ENCODE measurements at regions not wholly inside any gene's neighbourhood (a gene's known extent, or its start where the extent isn't known, plus 50 kb on each side); places are given as distances from the start of the nearest gene placed in this dataset.

DNA sequence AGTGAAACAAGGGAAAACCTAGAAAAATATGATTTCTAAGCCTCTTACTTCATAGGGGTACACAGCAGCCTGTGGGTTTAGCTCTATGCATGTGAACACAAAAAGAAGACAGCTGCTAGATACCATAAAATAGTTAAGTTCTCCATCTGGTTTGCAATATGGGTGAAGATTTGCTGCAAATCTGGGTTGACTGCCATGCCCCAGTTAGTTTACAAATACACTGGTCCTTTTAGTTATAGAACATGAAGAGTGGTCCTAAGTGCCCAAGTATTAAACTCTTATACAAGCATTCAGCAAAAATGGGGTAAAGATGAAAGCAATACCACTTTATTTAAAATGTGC, 176.1 kb downstream of the AEBP2 start:
- Mint-ChIP-seq H3K9me3 (peaks cover 21% of the 10 kb centered on the region), H3K4me1 (peaks cover 24% of the 10 kb centered on the region), H3K27me3 (ENCODE audit: low read depth) (no peaks in the 10 kb centered on the region; the same call in 1 of the 2 replicates), H3K36me3 (peaks cover 26% of the 10 kb centered on the region), H3K27ac (peak overlapping the region; percentile 18), H3K4me3 (no peak overlapping the region)
- no peak for DNase-seq (ENCODE audit: low spot score)
- no peak for ATAC-seq
- POLR2A ChIA-PET = interaction anchor here (1.3 kb wide), 1 partner anchor 18 kb away, joined by 3 read pairs; no protein-coding TSS in a partner anchor
- TF ChIP-seq, protein P1, sequence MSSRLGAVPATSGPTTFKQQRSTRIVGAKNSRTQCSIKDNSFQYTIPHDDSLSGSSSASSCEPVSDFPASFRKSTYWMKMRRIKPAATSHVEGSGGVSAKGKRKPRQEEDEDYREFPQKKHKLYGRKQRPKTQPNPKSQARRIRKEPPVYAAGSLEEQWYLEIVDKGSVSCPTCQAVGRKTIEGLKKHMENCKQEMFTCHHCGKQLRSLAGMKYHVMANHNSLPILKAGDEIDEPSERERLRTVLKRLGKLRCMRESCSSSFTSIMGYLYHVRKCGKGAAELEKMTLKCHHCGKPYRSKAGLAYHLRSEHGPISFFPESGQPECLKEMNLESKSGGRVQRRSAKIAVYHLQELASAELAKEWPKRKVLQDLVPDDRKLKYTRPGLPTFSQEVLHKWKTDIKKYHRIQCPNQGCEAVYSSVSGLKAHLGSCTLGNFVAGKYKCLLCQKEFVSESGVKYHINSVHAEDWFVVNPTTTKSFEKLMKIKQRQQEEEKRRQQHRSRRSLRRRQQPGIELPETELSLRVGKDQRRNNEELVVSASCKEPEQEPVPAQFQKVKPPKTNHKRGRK (CRISPR knock-in tag; IDR thresholded peaks at IDR 0.05; ENCODE audit: borderline replicate concordance) = no peak
- TF ChIP-seq, protein P2, sequence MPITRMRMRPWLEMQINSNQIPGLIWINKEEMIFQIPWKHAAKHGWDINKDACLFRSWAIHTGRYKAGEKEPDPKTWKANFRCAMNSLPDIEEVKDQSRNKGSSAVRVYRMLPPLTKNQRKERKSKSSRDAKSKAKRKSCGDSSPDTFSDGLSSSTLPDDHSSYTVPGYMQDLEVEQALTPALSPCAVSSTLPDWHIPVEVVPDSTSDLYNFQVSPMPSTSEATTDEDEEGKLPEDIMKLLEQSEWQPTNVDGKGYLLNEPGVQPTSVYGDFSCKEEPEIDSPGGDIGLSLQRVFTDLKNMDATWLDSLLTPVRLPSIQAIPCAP (CRISPR knock-in tag; IDR thresholded peaks at IDR 0.05) = no peak
- no peak for TF ChIP-seq MXD4 (CRISPR knock-in tag; IDR thresholded peaks at IDR 0.05; ENCODE audit: borderline replicate concordance)
- TF ChIP-seq ESRRA (CRISPR knock-in tag; IDR thresholded peaks at IDR 0.05; ENCODE audit: borderline replicate concordance) = no peak
- TF ChIP-seq NFATC4 (CRISPR knock-in tag; IDR thresholded peaks at IDR 0.05) = no peak
- TF ChIP-seq, protein P3, sequence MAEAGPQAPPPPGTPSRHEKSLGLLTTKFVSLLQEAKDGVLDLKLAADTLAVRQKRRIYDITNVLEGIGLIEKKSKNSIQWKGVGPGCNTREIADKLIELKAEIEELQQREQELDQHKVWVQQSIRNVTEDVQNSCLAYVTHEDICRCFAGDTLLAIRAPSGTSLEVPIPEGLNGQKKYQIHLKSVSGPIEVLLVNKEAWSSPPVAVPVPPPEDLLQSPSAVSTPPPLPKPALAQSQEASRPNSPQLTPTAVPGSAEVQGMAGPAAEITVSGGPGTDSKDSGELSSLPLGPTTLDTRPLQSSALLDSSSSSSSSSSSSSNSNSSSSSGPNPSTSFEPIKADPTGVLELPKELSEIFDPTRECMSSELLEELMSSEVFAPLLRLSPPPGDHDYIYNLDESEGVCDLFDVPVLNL (CRISPR knock-in tag; IDR thresholded peaks at IDR 0.05; ENCODE audit: borderline replicate concordance, low read depth) = no peak
- TF ChIP-seq ZNF416 (CRISPR knock-in tag; IDR thresholded peaks at IDR 0.05) = no peak
- TF ChIP-seq ZNF219 (CRISPR knock-in tag; IDR thresholded peaks at IDR 0.05; ENCODE audit: borderline replicate concordance) = no peak
- no peak for TF ChIP-seq ELF4 (CRISPR knock-in tag; IDR thresholded peaks at IDR 0.05; ENCODE audit: low read depth)
- TF ChIP-seq, protein P4, sequence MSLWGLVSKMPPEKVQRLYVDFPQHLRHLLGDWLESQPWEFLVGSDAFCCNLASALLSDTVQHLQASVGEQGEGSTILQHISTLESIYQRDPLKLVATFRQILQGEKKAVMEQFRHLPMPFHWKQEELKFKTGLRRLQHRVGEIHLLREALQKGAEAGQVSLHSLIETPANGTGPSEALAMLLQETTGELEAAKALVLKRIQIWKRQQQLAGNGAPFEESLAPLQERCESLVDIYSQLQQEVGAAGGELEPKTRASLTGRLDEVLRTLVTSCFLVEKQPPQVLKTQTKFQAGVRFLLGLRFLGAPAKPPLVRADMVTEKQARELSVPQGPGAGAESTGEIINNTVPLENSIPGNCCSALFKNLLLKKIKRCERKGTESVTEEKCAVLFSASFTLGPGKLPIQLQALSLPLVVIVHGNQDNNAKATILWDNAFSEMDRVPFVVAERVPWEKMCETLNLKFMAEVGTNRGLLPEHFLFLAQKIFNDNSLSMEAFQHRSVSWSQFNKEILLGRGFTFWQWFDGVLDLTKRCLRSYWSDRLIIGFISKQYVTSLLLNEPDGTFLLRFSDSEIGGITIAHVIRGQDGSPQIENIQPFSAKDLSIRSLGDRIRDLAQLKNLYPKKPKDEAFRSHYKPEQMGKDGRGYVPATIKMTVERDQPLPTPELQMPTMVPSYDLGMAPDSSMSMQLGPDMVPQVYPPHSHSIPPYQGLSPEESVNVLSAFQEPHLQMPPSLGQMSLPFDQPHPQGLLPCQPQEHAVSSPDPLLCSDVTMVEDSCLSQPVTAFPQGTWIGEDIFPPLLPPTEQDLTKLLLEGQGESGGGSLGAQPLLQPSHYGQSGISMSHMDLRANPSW (CRISPR knock-in tag; conservative IDR thresholded peaks at IDR 0.05; ENCODE audit: low read depth) = no peak
- TF ChIP-seq, protein P5, sequence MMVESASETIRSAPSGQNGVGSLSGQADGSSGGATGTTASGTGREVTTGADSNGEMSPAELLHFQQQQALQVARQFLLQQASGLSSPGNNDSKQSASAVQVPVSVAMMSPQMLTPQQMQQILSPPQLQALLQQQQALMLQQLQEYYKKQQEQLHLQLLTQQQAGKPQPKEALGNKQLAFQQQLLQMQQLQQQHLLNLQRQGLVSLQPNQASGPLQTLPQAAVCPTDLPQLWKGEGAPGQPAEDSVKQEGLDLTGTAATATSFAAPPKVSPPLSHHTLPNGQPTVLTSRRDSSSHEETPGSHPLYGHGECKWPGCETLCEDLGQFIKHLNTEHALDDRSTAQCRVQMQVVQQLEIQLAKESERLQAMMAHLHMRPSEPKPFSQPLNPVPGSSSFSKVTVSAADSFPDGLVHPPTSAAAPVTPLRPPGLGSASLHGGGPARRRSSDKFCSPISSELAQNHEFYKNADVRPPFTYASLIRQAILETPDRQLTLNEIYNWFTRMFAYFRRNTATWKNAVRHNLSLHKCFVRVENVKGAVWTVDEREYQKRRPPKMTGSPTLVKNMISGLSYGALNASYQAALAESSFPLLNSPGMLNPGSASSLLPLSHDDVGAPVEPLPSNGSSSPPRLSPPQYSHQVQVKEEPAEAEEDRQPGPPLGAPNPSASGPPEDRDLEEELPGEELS (CRISPR knock-in tag; IDR thresholded peaks at IDR 0.05) = no peak
- CTCF ChIA-PET = no interaction called here

DNA sequence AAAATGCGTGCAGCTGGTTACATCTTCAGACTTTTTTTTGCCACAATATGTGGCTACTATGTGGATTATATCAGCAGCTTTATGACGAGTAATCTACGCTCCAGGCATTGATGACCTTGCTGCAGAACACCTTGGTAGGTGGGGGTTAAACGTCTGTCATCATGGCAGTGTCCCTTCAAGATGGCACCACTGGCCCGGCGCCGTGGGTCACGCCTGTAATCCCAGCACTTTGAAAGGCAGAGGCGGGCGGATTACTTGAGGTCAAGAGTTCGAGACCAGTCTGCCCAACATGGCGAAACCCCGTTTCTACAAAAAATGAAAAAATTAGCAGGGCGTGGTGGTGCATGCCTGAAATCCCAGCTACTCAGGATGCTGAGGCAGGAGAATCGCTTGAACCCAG, 177.5 kb downstream of the AEBP2 start:
- TF ChIP-seq ZNF121 (CRISPR knock-in tag; IDR thresholded peaks at IDR 0.05) = 0 out of 2 replicates have a peak, but pooled peaks have one; percentile 5
- no peak for TF ChIP-seq ZBTB21 (CRISPR knock-in tag; IDR thresholded peaks at IDR 0.05; ENCODE audit: borderline replicate concordance)
- TF ChIP-seq NR1H2 (CRISPR knock-in tag; IDR thresholded peaks at IDR 0.05) = no peak
- ATAC-seq (no peak), DNase-seq (ENCODE audit: low spot score) (no peak)
- CTCF ChIA-PET = no interaction called here
- no peak overlapping the region for H3K27ac Mint-ChIP-seq
- H3K27me3 Mint-ChIP-seq (ENCODE audit: low read depth) = no peaks in the 10 kb centered on the region; the same call in 1 of the 2 replicates
- H3K9me3 Mint-ChIP-seq = peaks cover 7% of the 10 kb centered on the region
- H3K36me3 Mint-ChIP-seq = peaks cover 13% of the 10 kb centered on the region
- POLR2A ChIA-PET = no interaction called here
- H3K4me3 Mint-ChIP-seq = no peak overlapping the region
- peaks cover 24% of the 10 kb centered on the region for H3K4me1 Mint-ChIP-seq

DNA sequence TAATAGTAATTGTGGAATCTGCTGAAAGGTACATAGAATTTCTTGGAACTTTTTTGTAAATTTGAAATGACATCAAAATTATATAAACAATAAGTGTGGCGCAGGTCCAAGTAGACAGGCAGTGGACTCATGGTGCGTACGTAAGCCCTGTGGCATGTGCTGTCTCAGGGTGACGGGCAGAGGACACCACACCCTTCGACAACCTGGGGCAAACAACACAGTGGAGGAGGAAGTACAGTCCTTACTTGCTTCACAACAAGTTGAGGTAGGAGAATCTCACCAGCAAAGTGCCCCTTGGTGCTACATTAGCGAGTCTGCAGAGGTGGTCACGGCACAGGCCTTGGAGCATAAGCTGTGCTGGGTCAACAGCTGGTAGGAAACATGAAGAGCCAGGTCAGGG, 180.9 kb downstream of the AEBP2 start:
- H3K27me3 Mint-ChIP-seq (ENCODE audit: low read depth) = no peaks in the 10 kb centered on the region
- CTCF ChIA-PET = no interaction called here
- POLR2A ChIA-PET = no interaction called here
- H3K4me3 Mint-ChIP-seq = no peak overlapping the region
- no peaks in the 10 kb centered on the region for H3K9me3 Mint-ChIP-seq
- no peak for DNase-seq (ENCODE audit: low spot score)
- no peaks in the 10 kb centered on the region for H3K36me3 Mint-ChIP-seq
- no peak overlapping the region; the same call in 1 of the 2 replicates for H3K27ac Mint-ChIP-seq
- peaks cover 18% of the 10 kb centered on the region for H3K4me1 Mint-ChIP-seq
- no peak; the same call in 1 of the 2 replicates for ATAC-seq
- TF ChIP-seq NFATC4 (CRISPR knock-in tag; IDR thresholded peaks at IDR 0.05) = no peak
- TF ChIP-seq, protein P6, sequence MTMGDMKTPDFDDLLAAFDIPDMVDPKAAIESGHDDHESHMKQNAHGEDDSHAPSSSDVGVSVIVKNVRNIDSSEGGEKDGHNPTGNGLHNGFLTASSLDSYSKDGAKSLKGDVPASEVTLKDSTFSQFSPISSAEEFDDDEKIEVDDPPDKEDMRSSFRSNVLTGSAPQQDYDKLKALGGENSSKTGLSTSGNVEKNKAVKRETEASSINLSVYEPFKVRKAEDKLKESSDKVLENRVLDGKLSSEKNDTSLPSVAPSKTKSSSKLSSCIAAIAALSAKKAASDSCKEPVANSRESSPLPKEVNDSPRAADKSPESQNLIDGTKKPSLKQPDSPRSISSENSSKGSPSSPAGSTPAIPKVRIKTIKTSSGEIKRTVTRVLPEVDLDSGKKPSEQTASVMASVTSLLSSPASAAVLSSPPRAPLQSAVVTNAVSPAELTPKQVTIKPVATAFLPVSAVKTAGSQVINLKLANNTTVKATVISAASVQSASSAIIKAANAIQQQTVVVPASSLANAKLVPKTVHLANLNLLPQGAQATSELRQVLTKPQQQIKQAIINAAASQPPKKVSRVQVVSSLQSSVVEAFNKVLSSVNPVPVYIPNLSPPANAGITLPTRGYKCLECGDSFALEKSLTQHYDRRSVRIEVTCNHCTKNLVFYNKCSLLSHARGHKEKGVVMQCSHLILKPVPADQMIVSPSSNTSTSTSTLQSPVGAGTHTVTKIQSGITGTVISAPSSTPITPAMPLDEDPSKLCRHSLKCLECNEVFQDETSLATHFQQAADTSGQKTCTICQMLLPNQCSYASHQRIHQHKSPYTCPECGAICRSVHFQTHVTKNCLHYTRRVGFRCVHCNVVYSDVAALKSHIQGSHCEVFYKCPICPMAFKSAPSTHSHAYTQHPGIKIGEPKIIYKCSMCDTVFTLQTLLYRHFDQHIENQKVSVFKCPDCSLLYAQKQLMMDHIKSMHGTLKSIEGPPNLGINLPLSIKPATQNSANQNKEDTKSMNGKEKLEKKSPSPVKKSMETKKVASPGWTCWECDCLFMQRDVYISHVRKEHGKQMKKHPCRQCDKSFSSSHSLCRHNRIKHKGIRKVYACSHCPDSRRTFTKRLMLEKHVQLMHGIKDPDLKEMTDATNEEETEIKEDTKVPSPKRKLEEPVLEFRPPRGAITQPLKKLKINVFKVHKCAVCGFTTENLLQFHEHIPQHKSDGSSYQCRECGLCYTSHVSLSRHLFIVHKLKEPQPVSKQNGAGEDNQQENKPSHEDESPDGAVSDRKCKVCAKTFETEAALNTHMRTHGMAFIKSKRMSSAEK (CRISPR knock-in tag; IDR thresholded peaks at IDR 0.05; ENCODE audit: borderline replicate concordance) = no peak
- TF ChIP-seq, protein P7, sequence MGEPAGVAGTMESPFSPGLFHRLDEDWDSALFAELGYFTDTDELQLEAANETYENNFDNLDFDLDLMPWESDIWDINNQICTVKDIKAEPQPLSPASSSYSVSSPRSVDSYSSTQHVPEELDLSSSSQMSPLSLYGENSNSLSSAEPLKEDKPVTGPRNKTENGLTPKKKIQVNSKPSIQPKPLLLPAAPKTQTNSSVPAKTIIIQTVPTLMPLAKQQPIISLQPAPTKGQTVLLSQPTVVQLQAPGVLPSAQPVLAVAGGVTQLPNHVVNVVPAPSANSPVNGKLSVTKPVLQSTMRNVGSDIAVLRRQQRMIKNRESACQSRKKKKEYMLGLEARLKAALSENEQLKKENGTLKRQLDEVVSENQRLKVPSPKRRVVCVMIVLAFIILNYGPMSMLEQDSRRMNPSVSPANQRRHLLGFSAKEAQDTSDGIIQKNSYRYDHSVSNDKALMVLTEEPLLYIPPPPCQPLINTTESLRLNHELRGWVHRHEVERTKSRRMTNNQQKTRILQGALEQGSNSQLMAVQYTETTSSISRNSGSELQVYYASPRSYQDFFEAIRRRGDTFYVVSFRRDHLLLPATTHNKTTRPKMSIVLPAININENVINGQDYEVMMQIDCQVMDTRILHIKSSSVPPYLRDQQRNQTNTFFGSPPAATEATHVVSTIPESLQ (CRISPR knock-in tag; IDR thresholded peaks at IDR 0.05) = no peak
- TF ChIP-seq, protein P8, sequence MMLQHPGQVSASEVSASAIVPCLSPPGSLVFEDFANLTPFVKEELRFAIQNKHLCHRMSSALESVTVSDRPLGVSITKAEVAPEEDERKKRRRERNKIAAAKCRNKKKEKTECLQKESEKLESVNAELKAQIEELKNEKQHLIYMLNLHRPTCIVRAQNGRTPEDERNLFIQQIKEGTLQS (CRISPR knock-in tag; conservative IDR thresholded peaks at IDR 0.05) = no peak
